Right lobe of liver (tissue), 6 donors: ENCODE measurements at regions not wholly inside any gene's neighbourhood (a gene's known extent, or its start where the extent isn't known, plus 50 kb on each side); places are given as distances from the start of the nearest gene placed in this dataset.
A peak's percentile ranks its signal among the peaks of the same experiment; 100 is the strongest.

Source experiments
- ATAC-seq, 4 donors: fragments of 200-7000 bp; cut with Tn5 transposase; one replicate each; pipeline ENCODE4 v1.9.1; 2020; ENCODE audit warnings: mild to moderate bottlenecking in 4 of 4, moderate library complexity in 4 of 4
- DNase-seq, 3 donors: peaks; one replicate each; pipeline ENCODE4 v3.0.0-alpha.2; 2020
- H3K27ac ChIP-seq, 3 donors: fragments of 200-600 bp; one replicate each; pipeline ENCODE4 v1.8.0; 2022
- H3K27me3 ChIP-seq, 2 donors: fragments of 200-600 bp; one replicate each; pipeline ENCODE4 v1.8.0; 2022
- H3K36me3 ChIP-seq, 4 donors: fragments of 200-600 bp; sonication (generic) in 1 of 4; one replicate each; pipeline versions ENCODE4 v1.5.1 to v1.8.0; 2017 to 2022; ENCODE audit warnings: control low read depth in 1 of 4
- H3K4me1 ChIP-seq, 4 donors: fragments of 200-600 bp; sonication (generic) in 1 of 4; one replicate each; pipeline versions ENCODE4 v1.5.1 to v1.8.0; 2017 to 2022; ENCODE audit warnings: control low read depth in 1 of 4
- H3K4me3 ChIP-seq, 3 donors: fragments of 200-600 bp; one replicate each; pipeline ENCODE4 v1.8.0; 2022
- H3K9me3 ChIP-seq, 4 donors: fragments of 200-600 bp; sonication (generic) in 1 of 4; one replicate each; pipeline versions ENCODE4 v1.5.1 to v1.8.0; 2017 to 2022; ENCODE audit warnings: control low read depth in 1 of 4
- CTCF ChIP-seq, 4 donors: fragments of 200-600 bp in 3 of 4; fragments of 450-650 bp in 1 of 4; IDR thresholded peaks; one replicate each; pipeline versions ENCODE4 v1.5.1 to v1.8.0; 2016 to 2022; ENCODE audit warnings: antibody characterized with exemption in 4 of 4, mild to moderate bottlenecking in 2 of 4
- POLR2A ChIP-seq: fragments of 450-650 bp; IDR thresholded peaks from one replicate; pipeline ENCODE4 v1.6.1; 2017; ENCODE audit warnings: antibody characterized with exemption, mild to moderate bottlenecking
- WGBS: methylation state at CpG from one replicate; pipeline ENCODE4 v1.1.6; 2018; ENCODE audit warnings: low coverage, low lambda C conversion rate; ENCODE audit not compliant: insufficient coverage; ENCODE audit errors: missing lambda C conversion rate; 5-methylcytosine and 5-hydroxymethylcytosine counted together
- intact Hi-C, 2 donors: fragments of 100-400 bp; cut with DNase I; formaldehyde crosslinking; loops; one replicate each; pipeline versions ENCODE4 v1.11.2 to v1.14.1; 2022
- donor health status: DM: no; HTN: yes; CAD: no.
- donor health status: DM: no; HTN: no; CAD: no.
- donor health status: DM: no; HTN: no; CAD: no.
- donor health status: DM: no; HTN: yes; CAD: no.
- donor health status: DM: no; HTN: yes; CAD: no.

GRCh38 chrX:38930474-38930873, 129.2 kb downstream of the MID1IP1 start:
- H3K27me3 ChIP-seq, result no peaks in the 10 kb centered on the region
- no peaks in the 10 kb centered on the region for H3K9me3 ChIP-seq
- no peak for ATAC-seq
- intact Hi-C loops, result no loop called here
- WGBS, result 61% methylated on average over 2 of the region's 2 CpGs
- no peaks in the 10 kb centered on the region for H3K4me1 ChIP-seq
- no peak for DNase-seq
- no peaks in the 10 kb centered on the region for H3K36me3 ChIP-seq
- no peak overlapping the region for H3K4me3 ChIP-seq
- no peak overlapping the region for H3K27ac ChIP-seq
- TF ChIP-seq POLR2A (no peak), CTCF (IDR thresholded peaks at IDR 0.05) (no peak)

GRCh38 chrX:38935561-38935960, 134.3 kb downstream of the MID1IP1 start:
- no peak for ATAC-seq
- Histone ChIP-seq H3K9me3 (no peaks in the 10 kb centered on the region), H3K36me3 (no peaks in the 10 kb centered on the region), H3K27ac (no peak overlapping the region), H3K4me1 (peaks cover 0 to 29% (median 4%) of the 10 kb centered on the region in 4 donors), H3K4me3 (no peak overlapping the region), H3K27me3 (peaks cover 0 to 3% of the 10 kb centered on the region in 2 donors)
- no peak for DNase-seq
- intact Hi-C loops, result no loop called here
- TF ChIP-seq CTCF (IDR thresholded peaks at IDR 0.05) (no peak), POLR2A (no peak)
- WGBS, result 56% methylated on average over 4 of the region's 4 CpGs

GRCh38 chrX:38937400-38937799, 136.1 kb downstream of the MID1IP1 start:
- H3K36me3 ChIP-seq, result no peaks in the 10 kb centered on the region
- intact Hi-C loops, result no loop called here
- H3K4me1 ChIP-seq, result peaks cover 0 to 41% (median 4%) of the 10 kb centered on the region in 4 donors
- peak overlapping the region in 1 of 3 donors; percentile 44 for H3K27ac ChIP-seq
- TF ChIP-seq POLR2A (no peak), CTCF (IDR thresholded peaks at IDR 0.05) (no peak)
- no peak overlapping the region for H3K4me3 ChIP-seq
- ATAC-seq (peak; percentile 50 to 66 (median 56)), DNase-seq (no peak)
- no peaks in the 10 kb centered on the region for H3K9me3 ChIP-seq
- peaks cover 0 to 3% of the 10 kb centered on the region in 2 donors for H3K27me3 ChIP-seq

- ATAC-seq, result peak; percentile 58 to 73 (median 66)
- Histone ChIP-seq H3K4me1 (peaks cover 0 to 41% (median 4%) of the 10 kb centered on the region in 4 donors), H3K27me3 (peaks cover 0 to 3% of the 10 kb centered on the region in 2 donors), H3K27ac (peak overlapping the region in 1 of 3 donors; percentile 44), H3K36me3 (no peaks in the 10 kb centered on the region), H3K4me3 (no peak overlapping the region), H3K9me3 (peaks cover 0 to under 1% (median 0%) of the 10 kb centered on the region in 4 donors)
- intact Hi-C loops, result no loop called here
- WGBS, result 20% methylated on average over 3 of the region's 3 CpGs
- no peak for DNase-seq
- TF ChIP-seq CTCF (IDR thresholded peaks at IDR 0.05), result no peak
- no peak for TF ChIP-seq POLR2A
These were observed 136.7 kb downstream of the MID1IP1 start for GRCh38 chrX:38937926-38938325.

GRCh38 chrX:38939067-38939466, 137.8 kb downstream of the MID1IP1 start:
- intact Hi-C loops, result no loop called here
- WGBS, result 15% methylated on average over 1 of the region's 1 CpG
- peaks cover 0 to 6% (median 0%) of the 10 kb centered on the region in 4 donors for H3K9me3 ChIP-seq
- TF ChIP-seq POLR2A (no peak), CTCF (IDR thresholded peaks at IDR 0.05) (no peak)
- no peak overlapping the region for H3K4me3 ChIP-seq
- no peak for DNase-seq
- peak in 3 of 4 donors; percentile 48 to 74 (median 66) for ATAC-seq
- no peaks in the 10 kb centered on the region for H3K36me3 ChIP-seq
- peaks cover 0 to 41% (median 4%) of the 10 kb centered on the region in 4 donors for H3K4me1 ChIP-seq
- peak overlapping the region in 1 of 3 donors; percentile 41 for H3K27ac ChIP-seq
- H3K27me3 ChIP-seq, result peaks cover 0 to 3% of the 10 kb centered on the region in 2 donors
